DND-41 (cell line): ENCODE measurements at regions not wholly inside any gene's neighbourhood (a gene's known extent, or its start where the extent isn't known, plus 50 kb on each side); places are given as distances from the start of the nearest gene placed in this dataset.
A peak's percentile ranks its signal among the peaks of the same experiment; 100 is the strongest.

Source experiments
- ATAC-seq: fragments of 200-7000 bp; cut with Tn5 transposase; 3 replicates; pipeline ENCODE4 v1.9.1; 2021; ENCODE audit warnings: low read depth; ENCODE audit not compliant: insufficient read depth
- DNase-seq: peaks from one replicate; pipeline ENCODE4 v3.0.0-alpha.2; 2020
- H2AFZ ChIP-seq: 2 replicates; pipeline ENCODE4 v1.6.0; 2012; ENCODE audit warnings: low read depth, low read length
- H3K27ac ChIP-seq: 2 replicates; pipeline ENCODE4 v1.5.1; 2012; ENCODE audit warnings: low read length, inconsistent platforms
- H3K27me3 ChIP-seq: fragments of 200-600 bp; sonication (generic); 2 replicates; pipeline ENCODE4 v1.6.0; 2012; ENCODE audit warnings: low read length, mild to moderate bottlenecking, inconsistent platforms; ENCODE audit not compliant: insufficient read depth, poor library complexity
- H3K36me3 ChIP-seq: 2 replicates; pipeline ENCODE4 v1.5.1; 2012; ENCODE audit warnings: low read length, inconsistent platforms; ENCODE audit not compliant: insufficient read depth
- H3K4me1 ChIP-seq: 2 replicates; pipeline ENCODE4 v1.5.1; 2012; ENCODE audit warnings: mild to moderate bottlenecking, low read length; ENCODE audit not compliant: insufficient read depth
- H3K4me2 ChIP-seq: 2 replicates; pipeline ENCODE4 v1.6.0; 2012; ENCODE audit warnings: mild to moderate bottlenecking, moderate library complexity, low read length, inconsistent platforms; ENCODE audit not compliant: insufficient read depth
- H3K4me3 ChIP-seq, 2 experiments: fragments of 200-600 bp in 1 of 2; shearing (Covaris generic) in 1 of 2; 2 replicates each; pipeline ENCODE4 v1.5.1; 2012 to 2016; ENCODE audit warnings: inconsistent platforms in 2 of 2, low read length in 2 of 2, mild to moderate bottlenecking in 2 of 2, low read depth in 1 of 2, moderate library complexity in 1 of 2
- H3K79me2 ChIP-seq: 2 replicates; pipeline ENCODE4 v1.6.0; 2012; ENCODE audit warnings: low read length, inconsistent platforms; ENCODE audit not compliant: insufficient read depth
- H3K9ac ChIP-seq: 2 replicates; pipeline ENCODE4 v1.6.0; 2012; ENCODE audit warnings: low read depth, mild to moderate bottlenecking, inconsistent platforms, low read length, moderate library complexity
- H3K9me3 ChIP-seq: 2 replicates; pipeline ENCODE4 v1.5.1; 2012; ENCODE audit warnings: low read length, moderate library complexity, mild to moderate bottlenecking, inconsistent platforms; ENCODE audit not compliant: insufficient read depth, severe bottlenecking
- H4K20me1 ChIP-seq: 2 replicates; pipeline ENCODE4 v1.6.0; 2012; ENCODE audit warnings: low read length; ENCODE audit not compliant: insufficient read depth
- CTCF ChIP-seq: IDR thresholded peaks from 2 replicates; pipeline ENCODE4 v1.5.1; 2012; ENCODE audit warnings: borderline replicate concordance, low read length, moderate library complexity, mild to moderate bottlenecking; ENCODE audit not compliant: poor library complexity, severe bottlenecking; ENCODE audit errors: extremely low read depth
- EZH2 ChIP-seq: IDR thresholded peaks from 3 replicates; pipeline ENCODE4 v1.6.1; 2012; ENCODE audit warnings: borderline replicate concordance, low read depth, mild to moderate bottlenecking, moderate library complexity, low read length, inconsistent platforms; ENCODE audit not compliant: severe bottlenecking

- ATAC-seq (no peak), DNase-seq (no peak)
- no peaks in the 10 kb centered on the region for H4K20me1 ChIP-seq
- H3K27me3 ChIP-seq = no peaks in the 10 kb centered on the region
- H3K4me2 ChIP-seq = no peak overlapping the region
- H3K4me1 ChIP-seq = no peaks in the 10 kb centered on the region
- H3K79me2 ChIP-seq = no peaks in the 10 kb centered on the region
- no peak overlapping the region for H3K9ac ChIP-seq
- H3K9me3 ChIP-seq = peaks cover 2% of the 10 kb centered on the region
- H3K4me3 ChIP-seq = no peak overlapping the region
- H2AFZ ChIP-seq = no peak overlapping the region
- TF ChIP-seq CTCF (no peak), EZH2 (no peak)
- no peaks in the 10 kb centered on the region for H3K36me3 ChIP-seq
- no peak overlapping the region for H3K27ac ChIP-seq
Measured at GRCh38 chr5:98663521-98663920, 109.9 kb upstream of the RGMB start.

- DNase-seq (no peak), ATAC-seq (no peak)
- H3K9ac ChIP-seq = no peak overlapping the region
- no peaks in the 10 kb centered on the region for H3K27me3 ChIP-seq
- H3K9me3 ChIP-seq = peaks cover 2% of the 10 kb centered on the region
- no peaks in the 10 kb centered on the region for H4K20me1 ChIP-seq
- H2AFZ ChIP-seq = no peak overlapping the region
- H3K4me3 ChIP-seq = no peak overlapping the region
- TF ChIP-seq EZH2 = no peak
- TF ChIP-seq CTCF = no peak
- H3K36me3 ChIP-seq = no peaks in the 10 kb centered on the region
- no peaks in the 10 kb centered on the region for H3K79me2 ChIP-seq
- H3K4me1 ChIP-seq = no peaks in the 10 kb centered on the region
- H3K27ac ChIP-seq = no peak overlapping the region
- H3K4me2 ChIP-seq = no peak overlapping the region
Measured at GRCh38 chr5:98664736-98665135, 108.7 kb upstream of the RGMB start.

GRCh38 chr5:98679963-98680362 is 93.5 kb upstream of the RGMB start:
- peaks cover 12% of the 10 kb centered on the region for H3K4me1 ChIP-seq
- H3K36me3 ChIP-seq = no peaks in the 10 kb centered on the region
- H3K27me3 ChIP-seq = no peaks in the 10 kb centered on the region
- H3K27ac ChIP-seq = no peak overlapping the region
- no peak overlapping the region for H3K9ac ChIP-seq
- no peaks in the 10 kb centered on the region for H3K9me3 ChIP-seq
- H2AFZ ChIP-seq = no peak overlapping the region
- no peak for DNase-seq
- no peaks in the 10 kb centered on the region for H3K79me2 ChIP-seq
- H3K4me2 ChIP-seq = peak overlapping the region; percentile 30
- TF ChIP-seq CTCF (no peak), EZH2 (no peak)
- no peaks in the 10 kb centered on the region for H4K20me1 ChIP-seq
- H3K4me3 ChIP-seq = no peak overlapping the region
- ATAC-seq = peak; percentile 61; the same call in 2 of the 3 replicates

- Histone ChIP-seq H3K9ac (no peak overlapping the region), H3K9me3 (no peaks in the 10 kb centered on the region), H3K4me1 (no peaks in the 10 kb centered on the region), H3K4me2 (no peak overlapping the region), H2AFZ (no peak overlapping the region), H3K27me3 (no peaks in the 10 kb centered on the region), H4K20me1 (no peaks in the 10 kb centered on the region), H3K27ac (no peak overlapping the region), H3K4me3 (no peak overlapping the region), H3K79me2 (no peaks in the 10 kb centered on the region), H3K36me3 (no peaks in the 10 kb centered on the region)
- TF ChIP-seq CTCF = no peak
- no peak for TF ChIP-seq EZH2
- DNase-seq = no peak
- ATAC-seq = no peak
Measured at GRCh38 chr5:98690002-98690401, 83.5 kb upstream of the RGMB start.
